CD4-positive, alpha-beta T cell treated with Interleukin-21 for 1 hour (primary cell): ENCODE measurements at regions not wholly inside any gene's neighbourhood (a gene's known extent, or its start where the extent isn't known, plus 50 kb on each side); places are given as distances from the start of the nearest gene placed in this dataset.
"Not testable (repeated sequence)": the region's sequence is repeated elsewhere in the genome, so short reads cannot be mapped to it uniquely, and the experiment has no call there.

ENCODE experiments used
- DNase-seq: peaks from one replicate; pipeline ENCODE4 v3.0.0-alpha.2; 2020

DNA sequence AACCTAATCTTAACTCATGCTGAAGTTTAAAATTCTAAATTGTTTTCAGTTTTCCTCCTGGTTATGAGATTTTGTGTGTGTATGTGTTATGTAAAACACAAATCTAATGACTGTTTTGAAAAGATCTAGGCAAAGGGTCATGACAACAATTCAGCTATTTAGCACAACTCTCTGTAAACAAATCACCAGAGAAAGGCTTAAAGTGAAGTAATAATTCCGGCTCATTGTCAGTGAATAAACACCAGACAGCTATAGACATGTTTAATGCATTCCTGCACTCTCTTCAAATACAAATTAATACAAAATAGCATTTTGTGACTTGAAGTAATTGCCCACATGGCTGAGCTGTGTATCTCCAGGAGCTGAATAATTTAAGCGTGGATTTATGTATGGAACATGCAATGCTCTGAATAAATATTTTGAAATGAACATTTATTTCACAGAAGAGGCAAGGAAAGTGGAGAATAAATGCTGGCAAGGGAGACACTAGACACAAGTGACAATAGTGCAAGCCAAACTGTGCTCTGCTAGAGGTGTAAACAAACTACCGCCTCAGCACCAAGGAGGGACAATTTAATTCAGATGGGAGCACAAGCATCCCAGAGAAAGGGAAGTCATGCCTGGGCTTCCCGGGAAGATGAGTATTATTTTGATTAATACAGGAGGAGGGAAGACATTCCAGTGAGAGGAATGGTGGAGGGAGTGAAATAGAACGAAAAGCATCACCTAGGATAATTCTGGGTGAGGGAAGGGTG lies 133.6 kb upstream of the XPO1 start:
- DNase-seq, result no peak

DNA sequence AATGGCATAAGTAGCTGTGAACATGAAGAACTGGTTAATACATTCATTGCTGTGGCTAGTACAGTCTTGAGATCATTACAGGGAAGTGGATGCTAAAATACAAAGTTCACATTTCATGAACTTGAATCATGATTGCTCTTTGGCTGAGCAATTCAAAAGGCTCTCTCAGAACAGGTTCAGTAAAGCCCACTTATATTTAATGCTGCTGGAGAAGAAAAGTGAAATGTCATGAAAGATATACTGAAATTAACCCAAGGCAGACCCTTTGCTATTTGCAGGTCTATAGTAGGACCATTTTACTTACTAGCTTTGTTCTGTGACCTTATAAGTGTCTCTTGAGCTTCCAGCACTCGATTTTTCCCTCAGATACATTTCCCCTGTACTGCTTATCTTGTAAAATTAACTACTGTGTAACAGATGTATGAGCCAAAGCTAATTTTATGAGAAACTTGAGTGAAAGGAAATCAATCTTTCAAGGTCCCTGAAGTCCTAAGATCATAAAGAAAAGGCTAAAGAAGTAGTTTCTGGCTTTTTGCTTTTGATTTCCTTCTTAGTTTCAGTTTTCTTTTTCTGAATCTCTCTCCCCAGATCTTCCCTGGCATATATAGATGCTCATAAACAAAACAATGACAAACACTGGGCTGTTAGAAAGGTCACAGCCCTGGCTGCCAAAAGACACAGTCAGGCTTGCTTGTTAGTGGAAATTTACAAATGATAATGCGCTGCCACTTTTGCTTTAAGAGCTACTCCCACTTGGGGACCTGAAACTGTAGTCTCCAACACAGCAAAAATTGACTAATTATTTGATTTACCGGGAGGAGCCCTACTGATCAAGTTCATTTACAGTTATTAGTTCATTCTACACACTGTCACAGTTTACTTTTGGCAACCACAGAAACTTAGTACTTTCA lies 132.7 kb upstream of the XPO1 start:
- peak; percentile 32 for DNase-seq

DNA sequence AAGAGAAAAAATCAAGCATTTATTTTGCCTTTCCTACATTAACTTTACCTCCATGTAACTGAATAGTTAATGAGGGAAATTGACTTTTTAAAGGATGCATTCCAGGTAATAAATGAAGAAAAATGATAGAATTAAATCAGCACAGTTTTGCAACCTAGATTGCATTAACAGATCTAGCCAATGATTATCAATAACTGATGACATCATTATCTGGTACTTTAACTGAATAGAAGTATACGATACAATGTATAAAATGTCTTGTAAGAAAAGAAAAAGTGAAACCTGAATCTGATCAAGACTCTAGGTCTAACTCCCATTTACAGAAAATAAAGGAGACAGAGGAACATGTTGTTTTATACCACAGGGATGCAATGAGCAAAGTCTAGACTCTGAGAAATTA lies 126.0 kb upstream of the XPO1 start:
- DNase-seq, result no peak

DNA sequence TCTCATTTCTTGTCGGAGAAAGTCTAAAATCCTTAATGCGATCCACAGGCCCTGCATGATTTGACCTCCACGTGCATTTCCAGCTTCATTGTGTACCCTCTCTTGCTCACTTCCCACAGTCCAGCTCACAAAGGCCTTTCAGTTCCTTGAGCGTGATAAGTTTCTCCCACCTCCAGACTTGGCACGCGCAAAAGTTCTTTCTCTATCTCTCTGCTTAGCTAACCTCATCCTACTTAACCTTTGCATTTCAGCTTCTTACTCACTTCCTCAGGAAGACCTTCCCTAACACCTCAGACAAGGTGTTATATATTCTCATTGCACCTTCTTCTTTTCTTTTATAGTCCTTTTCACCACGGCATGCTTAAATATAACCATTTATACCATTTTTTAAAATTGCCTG lies 124.8 kb upstream of the XPO1 start:
- peak; percentile 33 for DNase-seq

DNA sequence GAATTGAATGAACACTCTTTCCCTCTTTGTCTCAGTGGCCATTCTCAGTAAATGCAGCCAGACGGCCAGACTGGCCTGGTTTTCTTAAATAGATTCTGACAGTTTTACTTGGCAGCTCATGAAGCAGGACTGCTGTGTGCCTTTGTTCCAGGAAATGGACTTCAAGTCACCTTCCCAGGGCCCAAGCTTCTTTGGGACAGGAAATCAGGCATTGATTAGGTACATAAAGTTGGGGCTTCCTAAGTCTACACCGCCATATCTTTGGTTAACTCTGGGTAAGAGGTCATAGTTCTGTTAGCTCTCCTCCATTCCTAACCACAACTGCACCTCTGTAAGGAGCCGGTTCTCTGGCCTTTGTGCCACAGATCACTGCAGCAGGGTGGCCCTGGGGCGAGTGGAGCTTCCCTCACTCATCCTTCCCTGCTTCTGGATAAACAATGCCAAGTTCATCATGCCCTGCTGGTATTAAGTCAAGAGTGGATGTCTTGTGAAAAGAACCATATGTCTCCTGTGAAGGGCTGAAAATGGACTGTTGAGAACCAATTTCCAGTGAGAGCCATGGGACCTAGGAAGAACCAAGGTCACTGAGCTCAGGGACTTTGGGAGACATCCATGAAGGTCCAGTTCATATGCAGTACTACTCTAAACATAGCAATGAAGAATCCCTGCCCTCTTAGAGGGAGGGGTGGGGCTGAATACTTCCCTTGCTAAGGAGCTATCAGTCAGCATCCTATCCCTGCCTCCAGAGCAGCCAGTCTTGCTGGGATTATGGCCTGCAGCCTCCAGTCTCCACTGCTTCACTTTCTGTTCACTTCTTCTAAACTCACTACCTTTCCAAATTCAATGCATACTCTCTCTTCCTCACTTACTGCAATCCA lies 122.6 kb upstream of the XPO1 start:
- no peak for DNase-seq

DNA sequence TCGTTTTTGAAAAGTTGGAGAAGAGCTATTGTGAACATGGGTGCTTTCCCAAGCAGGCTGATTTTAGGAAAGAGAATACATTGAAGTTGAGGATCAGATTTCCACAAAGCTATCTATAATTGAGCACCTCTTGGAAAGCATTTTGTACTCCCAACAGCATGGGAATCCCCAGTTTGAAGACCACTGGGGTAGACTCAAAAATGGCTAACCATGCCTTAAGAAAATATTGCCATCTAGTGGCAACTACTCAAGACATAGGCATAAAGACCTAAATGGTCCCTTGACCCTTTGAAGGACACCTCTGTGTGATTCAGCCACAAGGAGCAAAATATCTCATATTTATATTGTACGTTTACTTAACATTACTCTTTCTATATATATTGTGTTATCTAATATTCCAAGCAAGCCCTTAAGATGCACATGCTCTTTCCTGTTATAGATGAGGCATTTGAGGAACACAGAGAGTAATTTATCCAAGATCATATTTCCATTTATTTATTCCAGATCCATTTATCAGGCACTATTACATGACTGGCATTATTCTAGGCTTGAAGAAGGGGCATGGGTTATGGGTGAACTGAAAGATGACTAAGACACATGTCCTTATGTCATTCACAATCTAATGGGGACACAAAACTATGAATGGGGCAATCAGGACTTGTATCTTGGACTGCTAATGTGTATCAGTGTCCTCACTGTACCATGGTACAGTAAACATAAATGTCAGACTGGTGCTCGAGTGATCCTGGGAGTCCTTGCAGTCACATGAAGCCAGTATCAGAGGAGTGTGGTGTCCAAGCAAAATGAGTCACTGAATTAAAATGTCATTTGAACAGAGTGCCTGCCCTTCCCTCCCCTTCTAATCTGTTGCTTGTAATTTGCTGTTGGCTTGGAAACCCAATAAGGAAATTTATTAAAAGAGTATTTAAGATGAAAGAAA lies 121.0 kb upstream of the XPO1 start:
- peak; percentile 34 for DNase-seq

DNA sequence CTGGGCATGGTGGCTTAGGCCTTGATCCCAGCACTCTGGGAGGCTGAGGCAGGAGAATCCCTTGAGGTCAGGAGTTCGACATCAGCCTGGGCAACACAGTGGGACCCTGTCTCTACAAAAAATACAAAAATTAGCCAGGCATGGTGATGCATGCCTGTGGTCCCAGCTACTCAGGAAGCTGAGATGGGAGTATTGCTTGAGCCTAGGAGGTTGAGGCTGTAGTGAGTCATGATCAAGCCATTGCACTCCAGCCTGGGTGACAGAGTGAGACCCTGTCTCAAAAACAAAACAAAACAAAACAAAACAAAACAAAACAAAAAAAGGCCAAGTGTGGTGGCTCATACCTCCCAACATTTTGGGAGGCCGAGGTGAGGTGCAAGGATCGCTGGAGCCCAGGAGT lies 111.8 kb upstream of the XPO1 start:
- DNase-seq, result not testable (repeated sequence)

DNA sequence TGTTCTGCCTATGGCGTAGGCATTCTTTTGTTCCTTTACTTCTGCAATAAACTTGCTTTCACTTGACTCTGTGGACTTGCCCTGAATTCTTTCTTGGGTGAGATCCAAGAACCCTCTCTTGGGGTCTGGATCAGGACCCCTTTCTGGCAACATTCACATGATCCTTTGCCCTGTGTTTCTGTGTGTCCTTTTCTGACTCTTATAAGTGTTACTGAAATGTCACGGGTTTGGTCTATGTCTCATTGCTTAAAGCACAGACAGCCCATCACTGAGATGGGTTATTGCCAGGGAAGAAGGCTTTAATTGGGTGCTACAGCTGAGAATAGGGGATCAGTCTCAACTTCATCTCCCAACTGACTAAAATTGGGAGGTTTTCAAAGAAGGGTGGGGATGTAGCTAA lies 110.9 kb upstream of the XPO1 start:
- DNase-seq, result no peak

DNA sequence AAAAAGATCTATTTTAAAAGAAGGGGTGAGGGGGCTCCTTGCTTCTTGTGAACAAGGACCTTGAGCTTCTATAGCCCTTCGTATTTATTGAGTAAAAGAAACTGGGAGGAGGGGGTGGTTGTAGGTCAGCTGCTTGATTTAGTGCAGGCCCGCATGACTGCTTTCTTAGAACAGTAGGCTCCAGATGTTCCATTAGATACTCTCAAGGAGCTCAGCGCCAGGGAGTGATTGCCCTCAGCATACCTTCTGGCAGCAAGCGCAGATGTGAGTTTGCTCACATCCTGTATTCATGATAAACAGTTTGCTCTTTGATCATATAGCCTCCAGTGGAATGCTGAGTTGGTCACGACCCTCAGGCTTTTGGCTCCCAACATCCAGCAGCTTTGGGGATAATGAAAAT lies 108.9 kb upstream of the XPO1 start:
- DNase-seq, result no peak

DNA sequence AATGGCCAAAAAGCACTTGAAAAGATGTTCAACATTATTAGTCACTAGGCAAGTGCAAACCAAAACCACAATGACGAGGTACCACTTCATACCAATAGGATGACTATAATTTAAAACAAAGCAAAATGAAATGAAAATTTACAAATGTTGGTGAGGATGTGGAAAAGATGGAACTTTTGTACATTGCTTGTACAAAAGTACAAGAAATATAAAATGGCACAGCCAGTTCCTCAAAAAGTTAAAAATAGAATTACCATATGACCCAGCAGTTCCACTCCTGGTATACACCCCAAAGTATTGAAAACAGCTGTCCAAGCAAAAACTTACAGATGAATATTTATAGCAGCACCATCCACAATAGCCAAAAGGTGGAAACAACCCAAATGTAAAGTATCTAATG lies 107.8 kb upstream of the XPO1 start:
- DNase-seq, result no peak

DNA sequence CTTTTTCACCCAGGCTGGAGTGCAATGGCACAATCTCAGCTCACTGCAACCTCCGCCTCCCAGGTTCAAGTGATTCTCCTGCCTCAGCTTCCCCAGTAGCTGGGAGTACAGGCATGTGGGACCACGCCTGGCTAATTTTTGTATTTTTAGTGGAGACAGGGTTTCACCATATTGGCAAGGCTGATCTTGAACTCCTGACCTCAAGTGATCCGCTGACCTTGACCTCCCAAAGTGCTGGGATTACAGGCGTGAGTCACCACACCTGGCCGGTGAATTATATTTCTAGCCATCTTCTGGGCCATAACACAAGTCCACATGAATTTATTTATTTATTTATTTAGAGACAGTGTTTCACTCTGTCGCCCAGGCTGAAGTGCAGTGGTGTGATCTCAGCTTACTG lies 105.0 kb upstream of the XPO1 start:
- DNase-seq, result not testable (repeated sequence)

DNA sequence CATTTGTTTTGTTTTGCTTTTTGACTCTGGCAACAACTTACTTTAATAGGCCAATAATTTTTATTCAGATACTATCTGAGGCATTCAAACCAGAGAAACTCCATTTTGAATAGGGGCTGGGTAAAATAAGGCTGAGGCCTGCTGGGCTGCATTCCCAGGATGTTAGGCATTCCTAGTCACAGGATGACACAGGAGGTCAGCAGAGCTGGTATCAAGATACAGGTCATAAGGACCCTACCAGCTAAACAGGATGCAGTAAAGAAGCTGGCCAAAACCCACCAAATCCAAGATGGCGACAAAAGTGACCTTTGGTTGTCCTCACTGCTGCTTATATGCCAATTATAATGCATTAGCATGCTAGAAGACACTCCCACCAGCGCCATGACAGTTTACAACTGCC lies 102.2 kb upstream of the XPO1 start:
- DNase-seq, result no peak

DNA sequence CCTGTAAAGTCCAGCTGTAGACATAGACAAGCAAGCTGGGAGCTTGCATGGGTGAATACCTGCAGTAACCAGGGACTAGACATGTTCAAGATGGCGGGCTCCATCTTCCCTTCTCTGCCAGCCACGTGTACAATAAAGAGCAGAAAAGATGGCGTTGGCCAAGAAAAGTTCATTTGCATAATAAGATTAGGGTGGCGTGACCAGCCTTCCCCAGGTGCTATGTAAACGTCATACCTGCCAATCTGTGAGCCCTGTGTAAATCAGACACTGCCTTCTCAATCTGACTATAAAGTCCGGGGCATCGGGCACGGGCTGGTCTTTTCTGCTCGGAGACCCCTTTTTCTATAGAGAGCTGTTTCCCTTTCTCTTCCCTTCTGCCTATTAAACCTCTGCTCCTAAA lies 101.6 kb upstream of the XPO1 start:
- DNase-seq, result no peak

DNA sequence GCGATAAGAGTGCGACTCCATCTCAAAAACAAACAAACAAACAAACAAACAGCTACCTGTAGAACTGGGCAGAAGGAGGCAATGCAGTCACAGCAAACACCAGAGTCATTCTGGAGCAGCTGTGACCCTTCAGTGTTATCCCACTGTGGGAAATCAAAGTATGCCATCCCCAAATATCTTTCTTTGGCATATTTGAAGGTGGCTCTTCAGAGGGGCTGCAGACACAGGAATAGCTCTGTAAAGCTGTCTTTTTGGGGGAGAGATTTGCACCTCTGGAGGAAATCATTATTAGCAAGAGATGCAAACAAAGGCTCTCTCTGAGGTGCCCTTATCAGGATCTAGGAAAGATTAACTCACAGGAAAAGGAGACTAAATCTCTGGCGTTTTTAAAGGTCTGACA lies 98.5 kb upstream of the XPO1 start:
- DNase-seq, result no peak

DNA sequence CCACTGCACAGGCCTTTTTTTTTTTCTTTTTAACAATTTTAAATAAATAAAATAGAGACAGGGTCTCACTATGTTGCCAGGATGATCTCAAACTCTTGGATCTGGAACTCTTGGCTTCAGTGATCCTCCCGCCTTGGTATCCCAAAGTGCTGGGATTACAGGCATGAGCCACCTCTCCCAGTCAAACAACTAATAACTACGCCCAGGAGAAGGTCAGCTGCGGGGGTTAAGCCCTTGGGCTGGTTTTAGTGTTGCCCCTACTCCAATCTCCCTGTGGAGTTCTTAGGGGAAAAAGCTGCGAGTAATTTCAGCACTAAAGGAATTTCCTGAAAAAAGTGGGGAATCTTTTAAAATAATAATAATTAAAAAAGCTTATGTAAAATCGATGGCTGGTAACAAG lies 96.4 kb upstream of the XPO1 start:
- DNase-seq, result no peak

DNA sequence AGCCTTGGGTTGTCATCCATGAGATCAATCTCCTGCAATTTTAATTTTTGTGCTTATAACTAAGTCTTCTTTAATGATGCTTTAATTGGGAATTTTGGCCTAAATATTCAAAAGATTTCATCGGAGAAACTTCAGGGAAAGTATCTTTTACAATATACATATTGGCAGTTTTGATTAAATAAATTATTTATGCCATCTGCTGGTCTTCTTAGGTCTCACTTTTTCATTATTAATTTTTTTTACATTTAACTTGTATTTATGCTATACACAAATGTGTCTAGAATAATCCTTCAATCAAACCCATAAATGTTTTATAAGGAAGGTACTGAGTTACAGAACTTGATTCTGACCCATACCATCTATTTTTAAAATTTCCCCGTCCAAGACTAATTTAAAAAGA lies 95.1 kb upstream of the XPO1 start:
- no peak for DNase-seq

DNA sequence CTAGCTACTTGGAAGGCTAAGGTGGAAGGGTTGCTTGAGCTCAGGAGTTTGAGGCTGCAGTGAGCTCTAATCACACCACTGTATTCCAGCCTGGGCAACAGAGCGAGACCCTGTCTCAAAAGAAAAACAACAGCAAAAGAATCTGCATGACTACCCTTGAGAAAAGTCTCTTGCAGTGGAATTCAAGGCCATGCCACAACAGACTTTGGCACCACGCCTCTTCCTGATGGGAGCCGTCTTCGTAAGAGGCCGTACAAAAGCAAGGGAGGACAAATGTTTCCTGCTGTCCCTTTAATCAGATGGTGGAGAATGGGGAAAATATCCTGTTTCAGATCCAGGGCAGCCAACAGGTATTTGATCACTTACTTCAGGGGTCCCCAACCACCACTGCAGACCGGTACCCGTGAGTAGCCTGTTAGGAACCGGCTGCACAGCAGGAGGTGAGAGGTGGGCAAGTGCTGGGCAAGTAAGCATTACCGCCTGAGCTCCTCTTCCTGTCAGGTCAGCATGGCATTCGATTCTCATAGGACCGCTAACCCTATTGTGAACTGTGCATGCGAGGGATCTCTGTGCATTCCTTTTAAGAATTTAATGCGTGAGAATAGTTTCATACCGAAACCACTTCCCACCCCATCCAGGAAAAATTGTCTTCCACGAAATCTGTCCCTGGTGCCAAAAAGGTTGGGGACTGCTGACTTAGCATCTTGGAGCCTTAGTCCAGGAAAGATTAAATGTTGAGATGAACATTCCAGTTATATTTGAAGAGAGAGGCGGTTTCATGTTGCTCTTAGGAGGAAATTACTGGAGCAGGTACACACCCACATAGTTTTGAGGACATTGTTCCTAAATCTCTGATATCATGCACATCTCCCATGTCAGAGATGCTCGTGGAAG lies 94.4 kb upstream of the XPO1 start:
- DNase-seq, result no peak

DNA sequence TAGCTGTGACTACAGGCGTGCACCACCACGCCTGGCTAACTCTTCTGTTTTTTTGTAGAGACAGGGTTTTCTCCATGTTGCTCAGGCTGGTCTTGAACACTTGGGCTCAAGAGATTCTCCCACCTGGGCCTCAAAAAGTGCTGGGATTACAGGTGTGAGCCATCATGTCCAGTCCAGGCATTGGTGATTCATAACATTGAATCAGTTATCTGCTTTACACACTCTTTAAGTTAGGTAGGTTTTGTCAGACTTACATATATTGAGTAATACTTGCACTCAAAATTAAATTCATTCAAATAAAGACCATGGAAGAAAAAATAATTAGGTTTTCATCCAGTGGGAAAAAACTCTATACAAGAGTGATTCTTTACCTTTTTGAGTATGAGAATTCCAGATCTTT lies 93.2 kb upstream of the XPO1 start:
- no peak for DNase-seq

DNA sequence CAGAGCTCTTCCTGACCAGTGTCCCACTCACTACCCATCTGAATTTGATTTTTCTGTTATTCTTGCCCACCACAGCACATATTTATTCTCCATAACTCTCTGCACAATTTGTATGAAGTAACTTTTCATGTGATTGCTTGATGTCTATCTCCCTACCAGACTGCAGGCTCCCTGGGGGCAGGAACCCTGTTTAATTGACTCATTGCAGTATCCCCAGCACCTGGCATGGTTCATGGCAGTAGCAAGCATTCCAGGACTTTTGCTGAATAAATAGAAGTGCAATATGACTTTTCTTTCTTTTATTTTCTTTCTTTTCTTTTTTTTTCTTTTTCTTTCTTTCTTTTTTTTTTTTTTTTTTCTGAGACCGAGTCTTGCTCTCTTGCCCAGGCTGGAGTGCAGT lies 88.7 kb upstream of the XPO1 start:
- DNase-seq, result no peak

DNA sequence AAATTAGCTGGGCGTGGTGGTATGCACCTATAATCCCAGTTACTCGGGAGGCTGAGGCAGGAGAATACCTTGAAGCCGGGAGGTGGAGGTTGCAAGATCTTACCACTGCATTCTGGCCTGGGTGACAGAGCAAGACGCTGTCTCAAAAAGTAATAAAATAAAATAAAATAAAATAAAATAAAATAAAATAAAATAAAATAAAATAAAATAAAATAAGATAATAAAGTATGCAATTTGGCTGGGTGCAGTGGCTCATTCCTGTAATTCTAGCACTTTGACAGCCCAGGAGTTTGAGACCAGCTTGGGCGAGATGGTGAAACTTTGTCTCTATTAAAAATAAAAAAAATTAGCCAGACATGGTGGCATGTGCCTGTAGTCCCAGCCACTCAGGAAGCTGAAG lies 85.6 kb upstream of the XPO1 start:
- DNase-seq, result no peak
